ENCODE measurements at regions not wholly inside any gene's neighbourhood (a gene's known extent, or its start where the extent isn't known, plus 50 kb on each side); places are given as distances from the start of the nearest gene placed in this dataset.

DNA sequence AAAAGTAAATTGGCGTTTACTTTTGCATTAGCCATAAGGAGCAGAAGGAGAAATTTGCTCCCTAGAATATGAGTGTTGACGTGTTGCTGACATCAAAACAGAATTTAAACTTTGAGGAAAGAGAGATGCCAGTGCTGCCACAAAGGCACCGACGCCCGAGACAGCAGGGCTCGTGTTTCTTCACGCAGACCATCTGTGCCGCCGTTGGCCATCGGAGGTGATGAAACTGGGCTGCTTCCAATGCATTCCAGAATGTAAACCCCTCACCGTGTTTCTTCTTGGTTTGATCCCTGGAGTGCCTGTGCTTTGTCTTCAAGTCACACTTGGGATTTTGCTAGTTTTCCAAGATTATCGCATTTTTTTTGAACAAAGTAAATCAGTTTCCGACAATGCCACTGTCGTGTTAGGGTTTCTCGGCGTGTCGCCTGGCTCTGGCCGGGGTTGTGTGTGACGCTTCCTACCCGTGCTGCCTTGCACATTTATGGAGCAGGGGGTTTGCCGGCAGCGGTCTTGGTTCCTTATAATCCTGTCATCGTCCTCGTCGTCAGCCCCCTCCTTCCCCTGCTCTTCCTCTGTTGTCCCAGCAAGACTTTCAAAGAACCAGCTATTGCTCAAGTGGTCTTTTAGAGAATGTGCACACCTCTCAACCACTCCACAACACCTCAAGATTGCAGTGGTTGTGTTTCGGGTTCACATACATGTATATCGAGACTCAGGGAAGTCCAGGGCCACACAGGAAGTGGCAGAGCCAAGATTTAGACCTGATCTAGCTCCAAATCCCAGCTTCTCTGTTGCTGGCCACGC, 103.9 kb downstream of the METRNL start:
- POLR2A ChIA-PET = no interaction called here
- no peak overlapping the region for H3K4me3 Mint-ChIP-seq
- H3K36me3 Mint-ChIP-seq (ENCODE audit: low read depth) = no peaks in the 10 kb centered on the region
- CTCF ChIA-PET = no interaction called here
- intact Hi-C loops (cut with micrococcal nuclease) = no loop called here
- no peaks in the 10 kb centered on the region for H3K4me1 Mint-ChIP-seq (ENCODE audit: low read depth)
- no peak for ATAC-seq
- H3K27ac Mint-ChIP-seq = no peak overlapping the region
- H3K9me3 Mint-ChIP-seq = no peaks in the 10 kb centered on the region
- H3K27me3 Mint-ChIP-seq = no peaks in the 10 kb centered on the region
- DNase-seq = no peak
- TF ChIP-seq, protein P1, sequence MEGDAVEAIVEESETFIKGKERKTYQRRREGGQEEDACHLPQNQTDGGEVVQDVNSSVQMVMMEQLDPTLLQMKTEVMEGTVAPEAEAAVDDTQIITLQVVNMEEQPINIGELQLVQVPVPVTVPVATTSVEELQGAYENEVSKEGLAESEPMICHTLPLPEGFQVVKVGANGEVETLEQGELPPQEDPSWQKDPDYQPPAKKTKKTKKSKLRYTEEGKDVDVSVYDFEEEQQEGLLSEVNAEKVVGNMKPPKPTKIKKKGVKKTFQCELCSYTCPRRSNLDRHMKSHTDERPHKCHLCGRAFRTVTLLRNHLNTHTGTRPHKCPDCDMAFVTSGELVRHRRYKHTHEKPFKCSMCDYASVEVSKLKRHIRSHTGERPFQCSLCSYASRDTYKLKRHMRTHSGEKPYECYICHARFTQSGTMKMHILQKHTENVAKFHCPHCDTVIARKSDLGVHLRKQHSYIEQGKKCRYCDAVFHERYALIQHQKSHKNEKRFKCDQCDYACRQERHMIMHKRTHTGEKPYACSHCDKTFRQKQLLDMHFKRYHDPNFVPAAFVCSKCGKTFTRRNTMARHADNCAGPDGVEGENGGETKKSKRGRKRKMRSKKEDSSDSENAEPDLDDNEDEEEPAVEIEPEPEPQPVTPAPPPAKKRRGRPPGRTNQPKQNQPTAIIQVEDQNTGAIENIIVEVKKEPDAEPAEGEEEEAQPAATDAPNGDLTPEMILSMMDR (IDR thresholded peaks at IDR 0.05) = no peak

- H3K27ac Mint-ChIP-seq = no peak overlapping the region
- no peak for ATAC-seq
- intact Hi-C loops (cut with micrococcal nuclease) = no loop called here
- TF ChIP-seq, protein P1 (IDR thresholded peaks at IDR 0.05) = no peak
- H3K27me3 Mint-ChIP-seq = no peaks in the 10 kb centered on the region
- ChIA-PET POLR2A (no interaction called here), CTCF (interaction anchor here (0.7 kb wide), 1 partner anchor 644 kb away, joined by 3 read pairs; no protein-coding TSS in a partner anchor)
- no peak overlapping the region for H3K4me3 Mint-ChIP-seq
- H3K36me3 Mint-ChIP-seq (ENCODE audit: low read depth) = no peaks in the 10 kb centered on the region
- no peaks in the 10 kb centered on the region for H3K9me3 Mint-ChIP-seq
- DNase-seq = no peak
- no peaks in the 10 kb centered on the region for H3K4me1 Mint-ChIP-seq (ENCODE audit: low read depth)
Measured at GRCh38 chr17:83183951-83184506, 104.6 kb downstream of the METRNL start.

DNA sequence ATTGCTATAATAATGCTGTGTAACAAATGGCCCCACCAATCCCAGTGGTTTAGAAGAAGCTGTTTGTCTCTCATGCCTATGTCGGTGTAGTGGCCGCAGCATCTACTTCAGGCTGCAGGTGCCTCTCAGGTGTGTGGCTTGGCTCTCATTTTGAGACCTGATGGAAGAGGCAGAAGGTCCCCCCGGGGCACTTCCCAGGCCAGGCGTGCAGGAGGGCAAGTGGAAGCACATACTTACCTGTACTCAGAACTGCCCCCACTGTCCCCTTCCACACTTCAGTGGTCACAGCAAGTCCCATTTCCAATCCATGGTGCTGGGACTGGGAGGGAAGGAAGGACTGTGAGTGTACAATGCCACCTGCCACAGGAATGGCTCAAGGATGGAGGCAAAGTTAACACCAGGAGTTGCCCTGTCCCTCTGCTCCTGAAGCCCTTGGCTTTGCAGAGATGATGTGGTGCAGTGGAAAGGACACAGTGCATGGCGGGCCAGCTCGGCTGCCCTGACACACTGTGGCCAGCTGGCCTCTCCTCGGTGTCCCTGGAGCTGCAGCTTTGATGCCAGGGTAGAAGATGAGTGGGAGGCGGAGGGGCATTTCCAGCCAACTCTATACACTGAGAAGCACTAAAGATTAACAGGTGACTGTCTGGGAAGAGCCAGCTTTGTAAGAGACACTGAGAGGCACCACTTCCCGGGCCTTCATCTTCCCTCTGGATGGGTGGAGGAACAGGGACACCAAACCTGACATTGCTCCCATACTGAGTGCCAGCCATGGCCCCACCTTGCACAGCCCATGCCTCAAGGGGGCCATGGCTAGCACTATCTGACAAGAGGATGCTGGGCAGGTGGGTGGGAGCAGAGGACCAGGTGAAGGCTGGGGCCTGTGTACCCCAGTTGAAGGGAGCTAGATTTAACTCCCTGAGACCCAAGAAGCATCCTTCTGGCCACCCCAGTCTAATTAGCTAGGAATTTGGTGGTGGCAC, 105.9 kb downstream of the METRNL start:
- ATAC-seq = no peak
- no peaks in the 10 kb centered on the region for H3K27me3 Mint-ChIP-seq

GRCh38 chr17:83186226-83186625, 106.8 kb downstream of the METRNL start:
- Mint-ChIP-seq H3K4me1 (ENCODE audit: low read depth) (no peaks in the 10 kb centered on the region), H3K4me3 (no peak overlapping the region), H3K9me3 (no peaks in the 10 kb centered on the region), H3K27ac (no peak overlapping the region), H3K36me3 (ENCODE audit: low read depth) (no peaks in the 10 kb centered on the region), H3K27me3 (no peaks in the 10 kb centered on the region)
- no peak for DNase-seq
- TF ChIP-seq, protein P1 (IDR thresholded peaks at IDR 0.05) = no peak
- no peak for ATAC-seq
- POLR2A ChIA-PET = interaction anchor here (0.7 kb wide), 1 partner anchor 14 kb away, joined by 3 read pairs; no protein-coding TSS in a partner anchor
- CTCF ChIA-PET = no interaction called here
- intact Hi-C loops (cut with micrococcal nuclease) = no loop called here

More for the DNA sequence above, 105.9 kb downstream of the METRNL start:
- ChIA-PET CTCF (no interaction called here), POLR2A (no interaction called here)
- TF ChIP-seq, protein P1 (IDR thresholded peaks at IDR 0.05) = no peak
- no peaks in the 10 kb centered on the region for H3K36me3 Mint-ChIP-seq (ENCODE audit: low read depth)
- H3K27ac Mint-ChIP-seq = no peak overlapping the region
- intact Hi-C loops (cut with micrococcal nuclease) = no loop called here
- H3K9me3 Mint-ChIP-seq = no peaks in the 10 kb centered on the region
- no peak for DNase-seq
- no peak overlapping the region for H3K4me3 Mint-ChIP-seq
- no peaks in the 10 kb centered on the region for H3K4me1 Mint-ChIP-seq (ENCODE audit: low read depth)

All from activated CD8-positive, alpha-beta T cell treated with anti-CD3 and anti-CD28 coated beads for 36 hours (primary cell).